GM19035 (cell line): ENCODE measurements at regions not wholly inside any gene's neighbourhood (a gene's known extent, or its start where the extent isn't known, plus 50 kb on each side); places are given as distances from the start of the nearest gene placed in this dataset.

ENCODE experiments used
- ATAC-seq: cut with Tn5 transposase; IDR thresholded peaks from one replicate; pipeline ENCODE4 v1.9.1; 2021; ENCODE audit not compliant: unreplicated experiment

- no peak for ATAC-seq
These were observed 337.7 kb downstream of the KCNRG start for GRCh38 chr13:50352720-50353480.

- no peak for ATAC-seq
These were observed 338.6 kb downstream of the KCNRG start for GRCh38 chr13:50353651-50354415.

GRCh38 chr13:50355797-50356196, 340.6 kb downstream of the KCNRG start:
- ATAC-seq, result no peak

- no peak for ATAC-seq
These were observed 341.9 kb downstream of the KCNRG start for GRCh38 chr13:50357136-50357535.

GRCh38 chr13:50357586-50358118, 342.4 kb downstream of the KCNRG start:
- ATAC-seq, result no peak

- no peak for ATAC-seq
These were observed 343.2 kb downstream of the KCNRG start for GRCh38 chr13:50358231-50359040.

GRCh38 chr13:50359041-50359367, 343.8 kb downstream of the KCNRG start:
- no peak for ATAC-seq

- ATAC-seq, result no peak
These were observed 344.5 kb downstream of the KCNRG start for GRCh38 chr13:50359779-50360178.

GRCh38 chr13:50360637-50361036, 345.4 kb downstream of the KCNRG start:
- no peak for ATAC-seq

- ATAC-seq, result no peak
These were observed 346.0 kb downstream of the KCNRG start for GRCh38 chr13:50361282-50361681.

GRCh38 chr13:50365408-50366391, 350.5 kb downstream of the KCNRG start:
- peak; percentile 44 for ATAC-seq

- peak; percentile 72 for ATAC-seq
These were observed 351.4 kb downstream of the KCNRG start for GRCh38 chr13:50366488-50367174.

- ATAC-seq, result no peak
These were observed 354.4 kb downstream of the KCNRG start for GRCh38 chr13:50369646-50370045.

- ATAC-seq, result peak; percentile 65
These were observed 355.2 kb downstream of the KCNRG start for GRCh38 chr13:50370303-50370950.

GRCh38 chr13:50374517-50374916, 359.3 kb downstream of the KCNRG start:
- no peak for ATAC-seq

- ATAC-seq, result no peak
These were observed 360.5 kb downstream of the KCNRG start for GRCh38 chr13:50375792-50376191.

GRCh38 chr13:50376895-50377575, 361.8 kb downstream of the KCNRG start:
- no peak for ATAC-seq

GRCh38 chr13:50377726-50378270, 362.6 kb downstream of the KCNRG start:
- ATAC-seq, result no peak
